Mesodermal cell (in vitro differentiated cells): ENCODE measurements at regions not wholly inside any gene's neighbourhood (a gene's known extent, or its start where the extent isn't known, plus 50 kb on each side); places are given as distances from the start of the nearest gene placed in this dataset.

ENCODE experiments used
- H3K27ac ChIP-seq: 2 replicates; pipeline ENCODE4 v1.7.0; 2013; ENCODE audit warnings: mild to moderate bottlenecking, low read depth, low read length, moderate library complexity; ENCODE audit not compliant: severe bottlenecking
- H3K36me3 ChIP-seq: 2 replicates; pipeline ENCODE4 v1.7.1; 2013; ENCODE audit warnings: mild to moderate bottlenecking, low read length, moderate library complexity; ENCODE audit not compliant: control insufficient read depth, insufficient read depth
- H3K4me1 ChIP-seq: one replicate; pipeline ENCODE4 v1.7.1; 2013; ENCODE audit warnings: mild to moderate bottlenecking, low read length; ENCODE audit not compliant: insufficient read depth, control insufficient read depth, poor library complexity, severe bottlenecking
- H3K4me3 ChIP-seq: 2 replicates; pipeline ENCODE4 v1.7.0; 2013; ENCODE audit warnings: low read length, control low read depth, mild to moderate bottlenecking; ENCODE audit not compliant: insufficient read depth, poor library complexity, severe bottlenecking; ENCODE audit errors: extremely low read depth
- H3K9me3 ChIP-seq: 2 replicates; pipeline ENCODE4 v1.7.1; 2013; ENCODE audit warnings: mild to moderate bottlenecking, low read length, moderate library complexity; ENCODE audit not compliant: control insufficient read depth
- WGBS, 2 experiments: methylation state at CpG; one replicate each; pipeline ENCODE4 v1.1.5; 2013; ENCODE audit warnings: missing lambda C conversion rate in 2 of 2; ENCODE audit not compliant: insufficient coverage in 2 of 2; 5-methylcytosine and 5-hydroxymethylcytosine counted together

GRCh38 chr12:123077298-123078119 is 73.4 kb downstream of the PITPNM2 start:
- H3K27ac ChIP-seq: no peak overlapping the region
- H3K9me3 ChIP-seq: no peaks in the 10 kb centered on the region
- H3K36me3 ChIP-seq: no peaks in the 10 kb centered on the region
- WGBS, 2 experiments: 94 to 95% methylated on average over 14 to 16 of the region's 22 CpGs
- H3K4me3 ChIP-seq: no peak overlapping the region
- H3K4me1 ChIP-seq: peaks cover 23% of the 10 kb centered on the region

- Histone ChIP-seq H3K4me1 (peaks cover 23% of the 10 kb centered on the region), H3K27ac (no peak overlapping the region), H3K9me3 (no peaks in the 10 kb centered on the region), H3K36me3 (no peaks in the 10 kb centered on the region), H3K4me3 (no peak overlapping the region)
- WGBS, 2 experiments: 87 to 100% methylated on average over 4 to 9 of the region's 11 CpGs
Observed at GRCh38 chr12:123076604-123077297, 74.1 kb downstream of the PITPNM2 start.

- Histone ChIP-seq H3K36me3 (no peaks in the 10 kb centered on the region), H3K4me1 (peaks cover 26% of the 10 kb centered on the region), H3K4me3 (no peak overlapping the region), H3K27ac (peak overlapping the region; percentile 26), H3K9me3 (no peaks in the 10 kb centered on the region)
- 37 to 42% methylated on average over 10 to 14 of the region's 16 CpGs for WGBS, 2 experiments
Observed at GRCh38 chr12:123075646-123076171, 75.2 kb downstream of the PITPNM2 start.

GRCh38 chr12:123075087-123075645 is 75.7 kb downstream of the PITPNM2 start:
- no peak overlapping the region for H3K27ac ChIP-seq
- H3K4me3 ChIP-seq: no peak overlapping the region
- no peaks in the 10 kb centered on the region for H3K9me3 ChIP-seq
- no peaks in the 10 kb centered on the region for H3K36me3 ChIP-seq
- 63 to 69% methylated on average over 7 to 10 of the region's 11 CpGs for WGBS, 2 experiments
- peaks cover 30% of the 10 kb centered on the region for H3K4me1 ChIP-seq

GRCh38 chr12:123073962-123074801 is 76.7 kb downstream of the PITPNM2 start:
- Histone ChIP-seq H3K27ac (no peak overlapping the region), H3K4me3 (no peak overlapping the region), H3K9me3 (no peaks in the 10 kb centered on the region), H3K4me1 (peaks cover 30% of the 10 kb centered on the region), H3K36me3 (no peaks in the 10 kb centered on the region)
- 88 to 89% methylated on average over 5 to 7 of the region's 8 CpGs for WGBS, 2 experiments

GRCh38 chr12:123073292-123073691 is 77.6 kb downstream of the PITPNM2 start:
- H3K4me3 ChIP-seq: no peak overlapping the region
- H3K4me1 ChIP-seq: peaks cover 30% of the 10 kb centered on the region
- no peaks in the 10 kb centered on the region for H3K36me3 ChIP-seq
- no peaks in the 10 kb centered on the region for H3K9me3 ChIP-seq
- no peak overlapping the region for H3K27ac ChIP-seq
- WGBS, 2 experiments: no CpG with 5 or more reads among the region's 3 CpGs

- peaks cover 28% of the 10 kb centered on the region for H3K4me1 ChIP-seq
- no peaks in the 10 kb centered on the region for H3K9me3 ChIP-seq
- H3K4me3 ChIP-seq: no peak overlapping the region
- H3K36me3 ChIP-seq: no peaks in the 10 kb centered on the region
- WGBS, 2 experiments: 91 to 96% methylated on average over 3 to 4 of the region's 5 CpGs
- H3K27ac ChIP-seq: no peak overlapping the region
Observed at GRCh38 chr12:123071857-123072256, 79.0 kb downstream of the PITPNM2 start.

- Histone ChIP-seq H3K9me3 (no peaks in the 10 kb centered on the region), H3K4me1 (peaks cover 24% of the 10 kb centered on the region), H3K36me3 (no peaks in the 10 kb centered on the region), H3K27ac (no peak overlapping the region), H3K4me3 (no peak overlapping the region)
- WGBS, 2 experiments: 95 to 96% methylated on average over 11 to 12 of the region's 14 CpGs
Observed at GRCh38 chr12:123071099-123071800, 79.6 kb downstream of the PITPNM2 start.

GRCh38 chr12:123070267-123071081 is 80.4 kb downstream of the PITPNM2 start:
- no peaks in the 10 kb centered on the region for H3K36me3 ChIP-seq
- 91 to 93% methylated on average over 10 to 12 of the region's 14 CpGs for WGBS, 2 experiments
- no peak overlapping the region for H3K27ac ChIP-seq
- no peaks in the 10 kb centered on the region for H3K9me3 ChIP-seq
- H3K4me1 ChIP-seq: peaks cover 16% of the 10 kb centered on the region
- no peak overlapping the region for H3K4me3 ChIP-seq
